CD4-positive, alpha-beta T cell (primary cell): ENCODE measurements at regions not wholly inside any gene's neighbourhood (a gene's known extent, or its start where the extent isn't known, plus 50 kb on each side); places are given as distances from the start of the nearest gene placed in this dataset.

Source experiments
- ATAC-seq: fragments of 200-7000 bp; cut with Tn5 transposase; one replicate; pipeline ENCODE4 v1.10.0; 2022; ENCODE audit warnings: mild to moderate bottlenecking; ENCODE audit not compliant: poor library complexity
- CTCF ChIA-PET: fragments of 350-600 bp; sonication (Branson Sonifier 250); formaldehyde crosslinking; loops from one replicate; lab custom pipeline; 2021; ENCODE audit warnings: antibody characterized with exemption, inconsistent platforms; lab: Charles Lee
- POLR2A ChIA-PET: fragments of 350-600 bp; sonication (Branson Sonifier 250); formaldehyde crosslinking; loops from one replicate; lab custom pipeline; 2021; ENCODE audit warnings: antibody characterized with exemption, inconsistent platforms; lab: Charles Lee
- DNase-seq, 14 experiments: peaks; one replicate each; pipeline ENCODE4 v3.0.0-alpha.2; 2013 to 2020; ENCODE audit warnings: mixed read lengths in 2 of 14
- H3K27ac ChIP-seq, 2 donors: one replicate each; pipeline versions ENCODE4 v1.5.1 to v1.7.0; 2013; ENCODE audit warnings: low read length in 2 of 2, low read depth in 1 of 2, mild to moderate bottlenecking in 1 of 2
- H3K27me3 ChIP-seq, 2 experiments: 1 replicate in 1 of 2; 2 replicates in 1 of 2; pipeline versions ENCODE4 v1.6.1 to v1.7.0; 2013; ENCODE audit warnings: low read length in 2 of 2, control low read depth in 1 of 2, mild to moderate bottlenecking in 1 of 2, moderate library complexity in 1 of 2; ENCODE audit not compliant: insufficient read depth in 2 of 2, control insufficient read depth in 1 of 2
- H3K36me3 ChIP-seq: one replicate; pipeline ENCODE4 v1.6.1; 2013; ENCODE audit warnings: low read length, control low read depth; ENCODE audit not compliant: insufficient read depth
- H3K4me1 ChIP-seq: one replicate; pipeline ENCODE4 v1.6.1; 2013; ENCODE audit warnings: low read length, control low read depth; ENCODE audit not compliant: insufficient read depth
- H3K4me3 ChIP-seq: one replicate; pipeline ENCODE4 v1.5.1; 2013; ENCODE audit warnings: mild to moderate bottlenecking, low read length, moderate library complexity
- H3K9me3 ChIP-seq, 2 experiments: 1 replicate in 1 of 2; 2 replicates in 1 of 2; pipeline versions ENCODE4 v1.6.1 to v1.7.0; 2013; ENCODE audit warnings: low read length in 2 of 2, mild to moderate bottlenecking in 2 of 2, control low read depth in 1 of 2, moderate library complexity in 1 of 2; ENCODE audit not compliant: control insufficient read depth in 1 of 2, insufficient read depth in 1 of 2
- H3K27ac Mint-ChIP-seq: one replicate; pipeline ENCODE4 v1.8.0; 2020; ENCODE audit warnings: mixed read lengths
- H3K27me3 Mint-ChIP-seq: one replicate; pipeline ENCODE4 v1.8.0; 2021; ENCODE audit warnings: mixed read lengths
- H3K36me3 Mint-ChIP-seq: one replicate; pipeline ENCODE4 v1.8.0; 2021; ENCODE audit warnings: low read depth, mixed read lengths
- H3K4me1 Mint-ChIP-seq: one replicate; pipeline ENCODE4 v1.8.0; 2021; ENCODE audit warnings: low read depth, mixed read lengths
- H3K4me3 Mint-ChIP-seq: one replicate; pipeline ENCODE4 v1.8.0; 2020; ENCODE audit warnings: mild to moderate bottlenecking, mixed read lengths
- H3K9me3 Mint-ChIP-seq: one replicate; pipeline ENCODE4 v1.8.0; 2020; ENCODE audit warnings: mixed read lengths
- CTCF ChIP-seq: fragments of 200-600 bp; IDR thresholded peaks from one replicate; pipeline ENCODE4 v1.8.0; 2022; ENCODE audit warnings: antibody characterized with exemption, mild to moderate bottlenecking
- intact Hi-C, 2 experiments: fragments of 100-400 bp; cut with DNase I in 1 of 2; cut with micrococcal nuclease in 1 of 2; formaldehyde crosslinking; loops; one replicate each; pipeline versions ENCODE4 v1.15.1 to v1.9.0; 2023 to 2025; cut with DNase I, micrococcal nuclease

- Mint-ChIP-seq H3K27ac (no peak overlapping the region), H3K4me3 (no peak overlapping the region), H3K27me3 (peaks cover 26% of the 10 kb centered on the region), H3K4me1 (no peaks in the 10 kb centered on the region), H3K9me3 (no peaks in the 10 kb centered on the region), H3K36me3 (no peaks in the 10 kb centered on the region)
- TF ChIP-seq CTCF = no peak
- H3K9me3 ChIP-seq = no peaks in the 10 kb centered on the region
- H3K36me3 ChIP-seq = no peaks in the 10 kb centered on the region
- ChIA-PET POLR2A (no interaction called here), CTCF (no interaction called here)
- no peak overlapping the region for H3K27ac ChIP-seq
- no peaks in the 10 kb centered on the region for H3K4me1 ChIP-seq
- DNase-seq (no peak), ATAC-seq (no peak)
- intact Hi-C loops = no loop called here
- H3K4me3 ChIP-seq = no peak overlapping the region
- H3K27me3 ChIP-seq = no peaks in the 10 kb centered on the region
These were observed 86.4 kb upstream of the JAZF1 start for GRCh38 chr7:28267012-28267411.

DNA sequence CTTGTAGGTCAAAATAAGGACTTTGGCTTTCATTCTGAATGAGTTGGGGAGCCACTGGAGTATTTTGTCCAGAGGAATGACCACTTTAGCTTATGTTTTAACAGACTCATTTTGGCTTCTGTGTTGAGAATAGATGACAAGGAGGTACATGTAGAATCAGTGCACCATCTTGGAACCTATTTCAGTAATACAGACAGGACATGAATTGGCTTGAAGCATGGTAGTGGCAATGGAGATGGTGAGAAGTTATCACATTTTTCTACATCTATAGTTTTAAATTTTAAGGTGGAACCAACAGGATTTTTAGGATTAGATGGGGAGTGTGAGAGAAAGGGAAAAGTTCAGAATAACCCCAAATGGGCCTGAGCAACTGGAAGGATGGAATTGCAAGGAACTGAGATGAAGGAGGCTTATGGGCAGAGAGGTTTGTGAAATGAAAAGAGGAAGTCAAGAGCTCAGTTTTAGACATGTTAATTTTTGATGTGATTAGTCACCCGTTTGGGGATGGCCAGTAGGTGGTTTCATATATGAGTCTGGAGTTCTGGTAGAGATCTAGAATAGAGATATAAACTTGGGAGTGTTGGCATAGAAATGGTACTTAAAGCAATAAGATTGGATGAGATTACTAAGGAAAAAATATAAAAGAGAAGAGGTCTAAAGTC, 89.2 kb upstream of the JAZF1 start:
- no peak for ATAC-seq
- Histone ChIP-seq H3K27me3 (no peaks in the 10 kb centered on the region), H3K9me3 (peaks cover 0 to 4% of the 10 kb centered on the region in 2 experiments), H3K4me3 (no peak overlapping the region), H3K27ac (no peak overlapping the region), H3K4me1 (peaks cover 3% of the 10 kb centered on the region), H3K36me3 (no peaks in the 10 kb centered on the region)
- Mint-ChIP-seq H3K9me3 (peaks cover 2% of the 10 kb centered on the region), H3K27me3 (peaks cover 31% of the 10 kb centered on the region), H3K36me3 (no peaks in the 10 kb centered on the region), H3K27ac (no peak overlapping the region), H3K4me1 (peaks cover 5% of the 10 kb centered on the region), H3K4me3 (no peak overlapping the region)
- peak in 2 of 14 experiments; percentile 29 to 39 for DNase-seq
- intact Hi-C loops = no loop called here
- ChIA-PET POLR2A (no interaction called here), CTCF (no interaction called here)
- no peak for TF ChIP-seq CTCF

GRCh38 chr7:28270536-28270935, 89.9 kb upstream of the JAZF1 start:
- Histone ChIP-seq H3K9me3 (peaks cover 0 to 4% of the 10 kb centered on the region in 2 experiments), H3K4me1 (peaks cover 3% of the 10 kb centered on the region), H3K27me3 (no peaks in the 10 kb centered on the region), H3K36me3 (no peaks in the 10 kb centered on the region), H3K4me3 (no peak overlapping the region), H3K27ac (no peak overlapping the region)
- intact Hi-C loops = no loop called here
- peaks cover 5% of the 10 kb centered on the region for H3K4me1 Mint-ChIP-seq
- H3K27me3 Mint-ChIP-seq = peaks cover 31% of the 10 kb centered on the region
- DNase-seq (no peak), ATAC-seq (no peak)
- POLR2A ChIA-PET = no interaction called here
- CTCF ChIA-PET = no interaction called here
- no peak overlapping the region for H3K27ac Mint-ChIP-seq
- peaks cover 2% of the 10 kb centered on the region for H3K9me3 Mint-ChIP-seq
- H3K4me3 Mint-ChIP-seq = no peak overlapping the region
- H3K36me3 Mint-ChIP-seq = no peaks in the 10 kb centered on the region
- no peak for TF ChIP-seq CTCF
